HepG2 (cell line): ENCODE measurements at regions not wholly inside any gene's neighbourhood (a gene's known extent, or its start where the extent isn't known, plus 50 kb on each side); places are given as distances from the start of the nearest gene placed in this dataset.

Source experiments
- GTF2F1 ChIP-seq: fragments of 150-350 bp; IDR thresholded peaks from 2 replicates; pipeline ENCODE4 v1.6.1; 2014; ENCODE audit warnings: low read length
- PHB2 ChIP-seq: fragments of 450-650 bp; IDR thresholded peaks from 2 replicates; pipeline ENCODE4 v1.6.1; 2018; ENCODE audit not compliant: partially characterized antibody

DNA sequence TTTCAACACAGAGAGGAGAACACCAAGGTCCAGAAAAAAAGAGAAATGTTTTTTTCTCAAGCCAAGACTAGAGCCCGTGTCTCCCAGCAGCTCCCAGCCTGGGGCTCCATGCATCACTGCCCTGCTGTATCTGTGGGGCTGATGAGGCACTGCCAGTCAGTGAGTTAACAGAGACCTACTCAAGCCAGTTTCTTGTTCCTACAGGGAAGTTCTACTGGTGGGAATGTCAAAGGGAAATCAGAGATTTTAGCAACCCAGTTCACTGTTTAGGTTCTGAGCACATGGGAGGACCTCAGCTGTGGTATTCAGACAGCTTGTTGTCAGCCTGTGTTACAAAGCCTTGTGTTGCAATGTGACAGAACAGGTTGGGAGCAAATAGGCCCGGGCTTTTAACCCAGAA is 234.3 kb downstream of the TLE3 start:
- TF ChIP-seq PHB2 (no peak), GTF2F1 (no peak)
